HG03565 (cell line): ENCODE measurements at regions not wholly inside any gene's neighbourhood (a gene's known extent, or its start where the extent isn't known, plus 50 kb on each side); places are given as distances from the start of the nearest gene placed in this dataset.
"Not testable (repeated sequence)": the region's sequence is repeated elsewhere in the genome, so short reads cannot be mapped to it uniquely, and the experiment has no call there.

Experiments used
- ATAC-seq: cut with Tn5 transposase; IDR thresholded peaks from one replicate; pipeline ENCODE4 v1.9.1; 2021; ENCODE audit warnings: mild to moderate bottlenecking, moderate library complexity; ENCODE audit not compliant: unreplicated experiment

- ATAC-seq = no peak
Observed at GRCh38 chr1:59185163-59185860, 111.6 kb upstream of the FGGY start.

DNA sequence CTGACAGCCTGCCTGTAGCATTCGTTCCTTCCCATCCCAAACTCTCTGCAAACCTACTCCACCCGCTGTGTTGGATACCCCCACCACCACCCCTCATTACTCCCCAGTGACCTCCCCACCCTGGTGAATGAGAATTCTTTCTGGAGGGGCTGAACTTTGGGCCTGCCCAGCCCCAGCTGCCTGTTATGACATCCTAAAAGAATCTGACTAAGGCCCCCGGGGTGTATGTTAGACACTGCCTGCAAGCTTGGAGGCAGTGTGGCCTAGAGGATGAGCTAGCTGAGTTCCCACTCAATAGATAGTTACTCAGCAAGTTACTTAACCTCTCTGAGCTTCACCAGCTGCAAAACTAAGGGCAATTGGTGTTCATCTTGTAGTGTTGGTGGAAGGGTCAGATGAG is 110.2 kb upstream of the FGGY start:
- ATAC-seq = no peak

DNA sequence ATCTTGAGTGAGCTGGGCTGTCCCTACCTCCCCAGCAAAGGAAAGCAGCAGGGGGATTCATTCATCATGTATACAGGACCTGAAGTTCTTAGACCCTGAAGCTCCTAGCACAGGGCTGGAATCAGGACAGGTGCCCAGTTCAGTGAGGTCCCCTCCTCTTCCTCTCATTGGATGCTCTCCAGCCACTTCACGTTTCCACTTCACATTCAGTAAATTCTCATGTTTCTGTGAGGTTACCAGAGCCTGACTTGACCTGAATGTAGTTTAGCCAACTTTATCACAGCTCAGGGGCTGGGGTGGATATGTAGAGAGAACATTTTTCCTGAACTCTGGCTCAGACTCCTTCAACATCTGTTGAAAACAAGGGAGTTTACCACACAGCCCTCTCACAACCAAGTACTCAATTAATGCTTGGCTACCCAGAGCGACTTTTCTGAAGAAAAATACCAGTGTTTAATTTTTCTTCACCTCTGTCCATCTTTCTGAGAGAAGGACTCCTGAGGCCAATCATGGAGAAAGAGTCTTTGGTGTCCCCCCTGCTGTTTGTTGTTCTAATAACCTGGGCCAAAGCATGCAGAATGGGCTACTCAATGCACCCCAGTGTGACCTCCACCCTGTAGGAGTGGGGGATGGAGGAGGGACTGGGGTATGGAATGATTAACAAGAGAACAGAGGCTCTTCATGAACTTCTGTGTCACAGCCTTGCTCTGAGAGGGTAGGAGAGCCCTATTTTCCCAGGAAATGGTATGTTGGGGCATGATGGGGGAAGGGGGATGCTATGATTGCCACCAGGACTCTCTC is 108.3 kb upstream of the FGGY start:
- no peak for ATAC-seq

GRCh38 chr1:59193443-59194093 is 103.3 kb upstream of the FGGY start:
- ATAC-seq = no peak

- no peak for ATAC-seq
Observed at GRCh38 chr1:59194621-59195020, 102.3 kb upstream of the FGGY start.

DNA sequence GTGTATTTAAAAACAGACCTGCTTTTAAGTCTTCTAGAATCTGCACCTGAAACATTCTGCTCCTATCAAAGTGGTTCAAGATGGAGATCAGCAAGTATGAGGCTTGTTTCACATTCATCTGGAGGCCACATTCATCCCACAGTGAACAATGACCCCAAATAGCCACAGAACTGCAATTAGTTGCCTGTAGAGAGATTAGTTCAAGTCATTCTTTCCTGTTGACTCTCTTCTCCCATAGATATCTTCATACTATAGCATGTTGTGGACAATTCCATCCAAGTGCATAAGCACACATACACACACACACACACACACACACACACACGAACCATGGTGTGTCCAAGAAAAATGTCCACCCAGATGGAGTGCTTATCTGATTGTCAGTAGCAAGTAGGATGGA is 101.7 kb upstream of the FGGY start:
- ATAC-seq = no peak

GRCh38 chr1:59198564-59198963 is 98.3 kb upstream of the FGGY start:
- ATAC-seq = no peak

DNA sequence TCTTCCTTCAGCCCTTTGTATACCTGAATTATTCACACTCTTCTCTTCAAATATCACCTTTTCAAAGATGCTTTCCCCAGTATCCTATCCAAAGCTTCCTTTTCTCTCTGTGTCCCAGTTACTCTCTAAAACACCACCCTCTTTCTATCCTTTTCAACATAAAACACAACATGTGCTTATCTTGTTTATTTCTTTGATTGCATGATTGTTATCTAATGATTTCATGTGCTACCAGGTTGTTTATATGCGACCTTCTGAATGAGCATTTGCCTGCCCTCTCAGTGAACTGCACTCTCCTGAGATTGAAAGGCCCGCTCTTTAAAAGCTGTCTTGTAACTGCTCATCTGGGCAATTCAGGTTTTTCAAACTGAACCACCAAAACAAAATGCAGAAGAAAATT is 97.7 kb upstream of the FGGY start:
- no peak for ATAC-seq

- ATAC-seq = no peak
Observed at GRCh38 chr1:59199719-59200376, 97.0 kb upstream of the FGGY start.

- no peak for ATAC-seq
Observed at GRCh38 chr1:59201341-59201740, 95.6 kb upstream of the FGGY start.

- no peak for ATAC-seq
Observed at GRCh38 chr1:59202455-59202854, 94.4 kb upstream of the FGGY start.

DNA sequence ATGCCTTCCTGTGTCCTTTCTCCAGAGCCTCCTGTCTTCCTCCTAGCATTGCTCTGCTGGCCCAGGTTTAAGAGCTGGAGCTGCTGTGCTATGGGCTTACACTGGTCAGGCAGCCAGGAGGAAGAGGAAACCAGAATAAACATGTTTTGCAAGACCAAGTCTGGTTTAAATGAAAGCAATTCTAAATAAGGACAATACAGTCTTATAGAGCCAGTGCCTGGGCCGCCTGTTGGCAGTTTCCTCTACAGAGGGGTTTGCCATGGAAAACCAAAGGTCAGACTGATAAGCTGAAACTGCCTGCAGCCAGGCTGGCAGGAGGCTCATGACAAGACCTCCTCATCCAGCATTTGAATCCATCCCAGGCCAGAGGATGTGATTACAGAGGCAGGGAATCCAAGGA is 92.9 kb upstream of the FGGY start:
- ATAC-seq = no peak

DNA sequence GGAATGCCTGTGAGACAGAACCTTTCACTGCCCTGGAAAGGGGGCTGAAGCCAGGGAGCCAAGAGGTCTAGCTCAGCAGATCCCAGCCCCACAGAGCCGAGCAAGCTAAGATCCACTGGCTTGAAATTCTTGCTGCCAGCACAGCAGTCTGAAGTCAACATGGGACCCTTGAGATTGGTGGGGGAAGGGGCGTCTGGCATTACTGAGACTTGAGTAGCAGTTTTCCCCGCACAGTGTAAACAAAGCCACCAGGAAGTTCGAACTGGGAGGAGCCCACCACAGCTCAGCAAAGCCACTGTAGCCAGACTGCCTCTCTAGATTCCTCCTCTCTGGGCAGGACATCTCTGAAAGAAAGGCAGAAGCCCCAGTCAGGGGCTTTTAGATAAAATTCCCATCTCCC is 90.3 kb upstream of the FGGY start:
- ATAC-seq = not testable (repeated sequence)

- ATAC-seq = not testable (repeated sequence)
Observed at GRCh38 chr1:59210430-59210829, 86.5 kb upstream of the FGGY start.

- no peak for ATAC-seq
Observed at GRCh38 chr1:59212706-59213105, 84.2 kb upstream of the FGGY start.

GRCh38 chr1:59214248-59215208 is 82.4 kb upstream of the FGGY start:
- no peak for ATAC-seq

GRCh38 chr1:59215766-59216291 is 81.1 kb upstream of the FGGY start:
- ATAC-seq = no peak

DNA sequence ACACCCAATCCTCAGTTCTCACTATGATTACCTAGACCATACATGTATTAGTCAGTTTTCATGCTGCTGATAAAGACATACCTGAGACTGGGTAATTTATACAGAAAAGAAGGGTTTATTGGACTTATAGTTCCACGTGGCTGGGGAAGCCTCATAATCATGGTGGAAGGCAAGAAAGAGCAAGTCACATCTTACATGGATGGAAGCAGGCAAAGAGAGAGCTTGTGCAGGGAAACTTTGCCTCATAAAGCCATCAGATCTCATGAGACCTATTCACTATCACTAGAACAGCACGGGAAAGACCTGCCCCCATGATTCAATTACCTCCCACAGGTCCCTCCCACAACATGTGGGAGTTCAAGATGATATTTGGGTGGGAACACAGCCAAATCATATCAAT is 79.5 kb upstream of the FGGY start:
- not testable (repeated sequence) for ATAC-seq

GRCh38 chr1:59218521-59219236 is 78.2 kb upstream of the FGGY start:
- ATAC-seq = no peak
